Omental fat pad (tissue), 3 donors: ENCODE measurements at regions not wholly inside any gene's neighbourhood (a gene's known extent, or its start where the extent isn't known, plus 50 kb on each side); places are given as distances from the start of the nearest gene placed in this dataset.

ENCODE experiments used
- ATAC-seq: fragments of 150-250 bp; one replicate; pipeline ENCODE4 v1.9.1; 2016; ENCODE audit warnings: mild to moderate bottlenecking, moderate library complexity; ENCODE audit not compliant: low FRiP score
- DNase-seq: peaks from one replicate; pipeline ENCODE4 v3.0.0-alpha.2; 2019; ENCODE audit warnings: low spot score
- CTCF ChIP-seq, 3 donors: fragments of 450-650 bp; IDR thresholded peaks; one replicate each; pipeline ENCODE4 v1.5.1; 2016 to 2017; ENCODE audit warnings: antibody characterized with exemption in 3 of 3, mild to moderate bottlenecking in 3 of 3, moderate library complexity in 2 of 3

GRCh38 chr12:28811457-28811856 is 337.6 kb upstream of the FAR2 start:
- ATAC-seq (no peak), DNase-seq (no peak)
- TF ChIP-seq CTCF (IDR thresholded peaks at IDR 0.05): no peak

- DNase-seq (no peak), ATAC-seq (no peak)
- no peak for TF ChIP-seq CTCF (IDR thresholded peaks at IDR 0.05)
Measured at GRCh38 chr12:28814246-28814645, 334.8 kb upstream of the FAR2 start.

GRCh38 chr12:28817524-28817923 is 331.6 kb upstream of the FAR2 start:
- TF ChIP-seq CTCF (IDR thresholded peaks at IDR 0.05): no peak
- no peak for DNase-seq
- no peak for ATAC-seq

- no peak for TF ChIP-seq CTCF (IDR thresholded peaks at IDR 0.05)
- DNase-seq: no peak
- no peak for ATAC-seq
Measured at GRCh38 chr12:28824193-28824846, 324.8 kb upstream of the FAR2 start.

- no peak for ATAC-seq
- DNase-seq: no peak
Measured at GRCh38 chr12:28824849-28825248, 324.2 kb upstream of the FAR2 start.

GRCh38 chr12:28826766-28827165 is 322.3 kb upstream of the FAR2 start:
- ATAC-seq: no peak
- no peak for TF ChIP-seq CTCF (IDR thresholded peaks at IDR 0.05)
- no peak for DNase-seq

More at GRCh38 chr12:28824849-28825248, 324.2 kb upstream of the FAR2 start:
- TF ChIP-seq CTCF (IDR thresholded peaks at IDR 0.05): no peak

- DNase-seq: no peak
- TF ChIP-seq CTCF (IDR thresholded peaks at IDR 0.05): no peak
- ATAC-seq: no peak
Measured at GRCh38 chr12:28827861-28828260, 321.2 kb upstream of the FAR2 start.
